Progenitor cell of endocrine pancreas (in vitro differentiated cells): ENCODE measurements at regions not wholly inside any gene's neighbourhood (a gene's known extent, or its start where the extent isn't known, plus 50 kb on each side); places are given as distances from the start of the nearest gene placed in this dataset.

Experiments used
- DNase-seq: peaks from one replicate; pipeline ENCODE4 v3.0.0; 2021; ENCODE audit warnings: low spot score; ENCODE audit not compliant: unreplicated experiment
- H3K27ac Mint-ChIP-seq: 2 replicates; pipeline ENCODE4 v1.8.0; 2021; ENCODE audit warnings: mild to moderate bottlenecking, moderate library complexity, mixed read lengths
- H3K27me3 Mint-ChIP-seq: 2 replicates; pipeline ENCODE4 v1.8.0; 2021; ENCODE audit warnings: mixed read lengths
- H3K36me3 Mint-ChIP-seq: 2 replicates; pipeline ENCODE4 v1.8.0; 2022; ENCODE audit warnings: mixed read lengths; ENCODE audit not compliant: insufficient read depth
- H3K4me1 Mint-ChIP-seq: 2 replicates; pipeline ENCODE4 v1.8.0; 2021; ENCODE audit warnings: low read depth, mixed read lengths
- H3K4me3 Mint-ChIP-seq: 2 replicates; pipeline ENCODE4 v1.8.0; 2021; ENCODE audit warnings: low read depth, mild to moderate bottlenecking, moderate library complexity, mixed read lengths
- H3K9me3 Mint-ChIP-seq: 2 replicates; pipeline ENCODE4 v1.8.0; 2021; ENCODE audit warnings: low read depth, mixed read lengths
- TF ChIP-seq, protein P1 (sequence below): fragments of 200-600 bp; sonication (generic); IDR thresholded peaks from one replicate; pipeline ENCODE4 v1.5.0; 2021; ENCODE audit warnings: antibody characterized with exemption, mild to moderate bottlenecking; ENCODE audit not compliant: unreplicated experiment

DNA sequence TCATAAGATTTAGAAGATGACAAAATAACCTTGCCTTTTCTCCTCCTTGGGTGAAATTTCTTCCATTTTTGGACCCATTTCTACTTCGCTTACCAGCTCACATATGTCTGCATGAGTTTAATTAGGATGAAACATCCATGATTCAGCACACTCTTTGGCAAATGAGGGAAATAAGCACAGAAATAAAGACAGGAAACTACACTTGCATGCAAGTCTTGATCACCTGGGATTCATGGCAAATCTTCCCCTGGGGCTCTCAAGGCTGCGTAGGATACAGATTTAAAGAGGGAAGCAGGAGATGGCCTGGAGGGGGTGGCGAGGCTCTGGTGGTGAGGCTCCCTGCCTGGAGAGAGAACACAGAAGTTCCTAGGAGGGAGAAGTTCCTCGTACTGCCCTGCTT, 147.8 kb downstream of the EDN3 start:
- no peaks in the 10 kb centered on the region for H3K9me3 Mint-ChIP-seq
- peaks cover 76% of the 10 kb centered on the region for H3K27me3 Mint-ChIP-seq
- DNase-seq, result no peak
- no peaks in the 10 kb centered on the region for H3K36me3 Mint-ChIP-seq
- H3K4me1 Mint-ChIP-seq, result no peaks in the 10 kb centered on the region
- no peak overlapping the region for H3K27ac Mint-ChIP-seq
- TF ChIP-seq, protein P1, sequence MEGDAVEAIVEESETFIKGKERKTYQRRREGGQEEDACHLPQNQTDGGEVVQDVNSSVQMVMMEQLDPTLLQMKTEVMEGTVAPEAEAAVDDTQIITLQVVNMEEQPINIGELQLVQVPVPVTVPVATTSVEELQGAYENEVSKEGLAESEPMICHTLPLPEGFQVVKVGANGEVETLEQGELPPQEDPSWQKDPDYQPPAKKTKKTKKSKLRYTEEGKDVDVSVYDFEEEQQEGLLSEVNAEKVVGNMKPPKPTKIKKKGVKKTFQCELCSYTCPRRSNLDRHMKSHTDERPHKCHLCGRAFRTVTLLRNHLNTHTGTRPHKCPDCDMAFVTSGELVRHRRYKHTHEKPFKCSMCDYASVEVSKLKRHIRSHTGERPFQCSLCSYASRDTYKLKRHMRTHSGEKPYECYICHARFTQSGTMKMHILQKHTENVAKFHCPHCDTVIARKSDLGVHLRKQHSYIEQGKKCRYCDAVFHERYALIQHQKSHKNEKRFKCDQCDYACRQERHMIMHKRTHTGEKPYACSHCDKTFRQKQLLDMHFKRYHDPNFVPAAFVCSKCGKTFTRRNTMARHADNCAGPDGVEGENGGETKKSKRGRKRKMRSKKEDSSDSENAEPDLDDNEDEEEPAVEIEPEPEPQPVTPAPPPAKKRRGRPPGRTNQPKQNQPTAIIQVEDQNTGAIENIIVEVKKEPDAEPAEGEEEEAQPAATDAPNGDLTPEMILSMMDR, result no peak
- no peak overlapping the region for H3K4me3 Mint-ChIP-seq

DNA sequence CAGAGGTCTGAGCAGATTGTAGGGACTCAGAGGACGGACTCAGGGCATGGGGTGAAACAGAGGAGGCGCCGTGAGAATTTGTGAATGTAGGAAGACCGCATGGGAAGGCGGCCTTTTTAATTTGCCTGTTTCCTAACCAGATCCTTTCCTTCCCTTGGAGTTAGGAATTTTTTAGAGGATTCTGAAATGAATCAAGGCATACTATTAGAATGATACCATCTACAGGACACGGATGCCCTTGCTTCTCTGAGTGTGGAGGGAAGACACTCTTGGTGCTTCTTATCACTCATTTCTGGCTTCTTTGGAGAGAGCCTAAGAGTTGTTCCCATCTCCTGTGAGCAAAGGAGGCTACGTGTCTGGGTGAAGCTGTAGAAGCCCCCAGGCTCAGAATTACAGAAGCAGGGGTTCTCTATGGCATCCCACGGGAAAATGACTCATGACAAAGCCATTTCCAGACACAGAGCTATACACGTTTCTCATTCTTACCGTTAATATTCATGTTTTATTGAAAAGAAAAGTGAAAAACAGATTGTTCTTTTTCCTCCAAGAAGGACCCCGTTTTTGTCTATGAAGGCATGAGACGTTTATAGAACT, 148.5 kb downstream of the EDN3 start:
- Mint-ChIP-seq H3K4me1 (no peaks in the 10 kb centered on the region), H3K36me3 (no peaks in the 10 kb centered on the region), H3K4me3 (no peak overlapping the region), H3K9me3 (no peaks in the 10 kb centered on the region), H3K27ac (no peak overlapping the region), H3K27me3 (peaks cover 72% of the 10 kb centered on the region)
- TF ChIP-seq, protein P1, result no peak
- DNase-seq, result no peak

DNA sequence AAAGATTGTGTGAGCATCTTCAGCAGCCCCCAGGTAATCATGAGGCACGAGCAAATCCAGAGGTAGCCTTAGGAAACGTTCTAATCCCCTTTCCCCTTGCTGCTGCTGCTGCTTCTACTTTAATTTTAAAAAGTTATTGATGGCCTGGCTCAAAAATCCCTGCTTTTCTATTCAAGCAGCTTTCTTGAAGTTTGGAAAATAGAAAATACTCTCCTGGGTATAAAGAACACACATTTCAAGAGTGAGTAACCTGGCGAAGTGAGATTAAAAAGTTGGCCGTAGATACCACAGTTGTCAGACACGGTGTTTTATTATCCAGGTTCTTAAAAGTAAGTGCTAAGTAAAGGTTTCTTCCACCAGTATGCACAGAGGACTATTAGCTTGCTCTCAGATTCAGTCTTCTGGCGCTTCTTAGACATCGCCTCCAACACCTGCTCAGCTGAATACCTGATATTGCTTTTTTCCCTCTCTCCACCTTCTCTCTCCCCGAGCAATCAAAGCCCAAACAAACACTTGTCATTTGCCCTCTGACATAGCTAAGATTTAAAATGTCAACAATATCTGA, 150.7 kb downstream of the EDN3 start:
- H3K27ac Mint-ChIP-seq, result no peak overlapping the region
- no peaks in the 10 kb centered on the region for H3K9me3 Mint-ChIP-seq
- no peaks in the 10 kb centered on the region for H3K36me3 Mint-ChIP-seq
- H3K4me1 Mint-ChIP-seq, result no peaks in the 10 kb centered on the region
- DNase-seq, result no peak
- H3K27me3 Mint-ChIP-seq, result peaks cover 54% of the 10 kb centered on the region
- TF ChIP-seq, protein P1, result no peak
- no peak overlapping the region for H3K4me3 Mint-ChIP-seq

DNA sequence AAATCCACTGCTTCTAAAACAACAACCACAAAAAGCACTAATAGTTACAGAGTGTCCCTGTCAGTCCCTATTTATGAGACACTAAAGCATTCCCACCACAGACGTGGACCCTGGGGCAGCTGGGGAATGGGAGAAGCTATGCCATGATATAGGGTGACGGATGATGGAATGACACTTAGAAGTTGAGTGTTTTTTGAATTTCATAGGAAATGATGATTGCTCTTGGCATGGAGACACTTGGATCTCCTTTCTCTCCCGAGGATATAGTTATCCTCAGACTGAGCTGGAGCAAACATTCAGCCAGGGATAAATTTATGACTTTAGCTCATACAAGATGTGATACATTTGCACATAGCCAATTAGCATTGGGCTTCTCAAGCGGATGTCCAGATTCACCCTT, 151.2 kb downstream of the EDN3 start:
- Mint-ChIP-seq H3K27me3 (peaks cover 51% of the 10 kb centered on the region), H3K9me3 (no peaks in the 10 kb centered on the region), H3K4me3 (no peak overlapping the region), H3K27ac (no peak overlapping the region), H3K36me3 (no peaks in the 10 kb centered on the region), H3K4me1 (no peaks in the 10 kb centered on the region)
- TF ChIP-seq, protein P1, result no peak
- DNase-seq, result no peak

- Mint-ChIP-seq H3K9me3 (no peaks in the 10 kb centered on the region), H3K36me3 (no peaks in the 10 kb centered on the region), H3K27me3 (peaks cover 46% of the 10 kb centered on the region), H3K27ac (no peak overlapping the region), H3K4me1 (no peaks in the 10 kb centered on the region), H3K4me3 (no peak overlapping the region)
- TF ChIP-seq, protein P1, result no peak
- DNase-seq, result no peak
These were observed 151.5 kb upstream of the PHACTR3 start for GRCh38 chr20:59452856-59453255.
